GM23338 (cell line): ENCODE measurements at regions not wholly inside any gene's neighbourhood (a gene's known extent, or its start where the extent isn't known, plus 50 kb on each side); places are given as distances from the start of the nearest gene placed in this dataset.

Experiments used
- CREB1 ChIP-seq: fragments of 250-450 bp; sonication (Bioruptor Pico); IDR thresholded peaks from 2 replicates; pipeline ENCODE4 v1.5.0; 2020; ENCODE audit warnings: low read depth, mild to moderate bottlenecking, moderate library complexity
- EZH2 ChIP-seq: fragments of 200-600 bp; sonication (generic); IDR thresholded peaks from one replicate; pipeline ENCODE4 v1.8.0; 2017; ENCODE audit warnings: antibody characterized with exemption, mild to moderate bottlenecking, low read depth; ENCODE audit not compliant: unreplicated experiment
- EZH2phosphoT487 ChIP-seq: fragments of 200-600 bp; sonication (generic); IDR thresholded peaks from one replicate; pipeline ENCODE4 v1.8.1; 2018; ENCODE audit warnings: antibody characterized with exemption; ENCODE audit not compliant: unreplicated experiment
- JUNB ChIP-seq: IDR thresholded peaks from one replicate; pipeline ENCODE4 v1.6.1; 2016; ENCODE audit warnings: antibody characterized with exemption; ENCODE audit not compliant: unreplicated experiment
- NANOG ChIP-seq: IDR thresholded peaks from 2 replicates; pipeline ENCODE4 v1.6.1; 2016; ENCODE audit warnings: antibody characterized with exemption, borderline replicate concordance
- POLR2AphosphoS5 ChIP-seq: IDR thresholded peaks from 2 replicates; pipeline ENCODE4 v1.6.1; 2016; ENCODE audit warnings: antibody characterized with exemption, low read depth
- ZNF114 ChIP-seq: fragments of 250-450 bp; sonication (Bioruptor Pico); IDR thresholded peaks from 2 replicates; pipeline ENCODE4 v1.5.0; 2020; ENCODE audit warnings: mild to moderate bottlenecking, moderate library complexity
- TF ChIP-seq, protein P1 (sequence below), 2 experiments: fragments of 200-600 bp in 1 of 2; sonication (generic) in 1 of 2; conservative IDR thresholded peaks; 2 replicates each; pipeline versions ENCODE4 v1.5.1 to v1.6.1; 2016 to 2017; ENCODE audit warnings: antibody characterized with exemption in 2 of 2, low read depth in 2 of 2, mild to moderate bottlenecking in 2 of 2, moderate library complexity in 1 of 2
- TF ChIP-seq, protein P2 (sequence below): IDR thresholded peaks from one replicate; pipeline ENCODE4 v1.6.1; 2018; ENCODE audit warnings: antibody characterized with exemption; ENCODE audit not compliant: unreplicated experiment
- TF ChIP-seq, protein P3 (sequence below): IDR thresholded peaks from 2 replicates; pipeline ENCODE4 v1.6.1; 2016; ENCODE audit warnings: antibody characterized with exemption

DNA sequence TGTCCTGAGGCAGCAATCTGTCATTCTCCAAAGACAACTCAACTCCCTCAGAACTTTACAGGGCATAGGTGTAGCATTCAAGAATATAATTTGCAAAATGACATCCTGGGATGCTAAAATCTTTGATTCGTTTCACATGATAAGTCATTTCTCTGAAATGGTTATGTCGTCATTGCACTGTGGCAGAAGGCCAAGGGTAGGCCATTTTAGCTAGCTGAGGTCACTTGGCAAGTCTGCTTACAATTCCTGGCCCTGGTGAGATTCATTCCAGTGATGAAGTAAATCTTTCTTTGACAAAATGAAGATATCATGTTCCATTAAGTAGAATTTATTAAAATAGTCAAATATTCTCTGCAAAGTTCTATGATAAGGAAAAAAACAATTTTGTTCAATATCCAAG lies 1410.3 kb upstream of the LRRTM1 start:
- TF ChIP-seq, protein P1, sequence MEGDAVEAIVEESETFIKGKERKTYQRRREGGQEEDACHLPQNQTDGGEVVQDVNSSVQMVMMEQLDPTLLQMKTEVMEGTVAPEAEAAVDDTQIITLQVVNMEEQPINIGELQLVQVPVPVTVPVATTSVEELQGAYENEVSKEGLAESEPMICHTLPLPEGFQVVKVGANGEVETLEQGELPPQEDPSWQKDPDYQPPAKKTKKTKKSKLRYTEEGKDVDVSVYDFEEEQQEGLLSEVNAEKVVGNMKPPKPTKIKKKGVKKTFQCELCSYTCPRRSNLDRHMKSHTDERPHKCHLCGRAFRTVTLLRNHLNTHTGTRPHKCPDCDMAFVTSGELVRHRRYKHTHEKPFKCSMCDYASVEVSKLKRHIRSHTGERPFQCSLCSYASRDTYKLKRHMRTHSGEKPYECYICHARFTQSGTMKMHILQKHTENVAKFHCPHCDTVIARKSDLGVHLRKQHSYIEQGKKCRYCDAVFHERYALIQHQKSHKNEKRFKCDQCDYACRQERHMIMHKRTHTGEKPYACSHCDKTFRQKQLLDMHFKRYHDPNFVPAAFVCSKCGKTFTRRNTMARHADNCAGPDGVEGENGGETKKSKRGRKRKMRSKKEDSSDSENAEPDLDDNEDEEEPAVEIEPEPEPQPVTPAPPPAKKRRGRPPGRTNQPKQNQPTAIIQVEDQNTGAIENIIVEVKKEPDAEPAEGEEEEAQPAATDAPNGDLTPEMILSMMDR (conservative IDR thresholded peaks at IDR 0.05; ENCODE audit: low read depth in 2 of 2) = no peak
- TF ChIP-seq EZH2phosphoT487 (no peak), EZH2 (no peak), JUNB (no peak), CREB1 (CRISPR knock-in tag) (no peak), NANOG (no peak), POLR2AphosphoS5 (no peak), ZNF114 (CRISPR knock-in tag) (no peak)
- TF ChIP-seq, protein P2, sequence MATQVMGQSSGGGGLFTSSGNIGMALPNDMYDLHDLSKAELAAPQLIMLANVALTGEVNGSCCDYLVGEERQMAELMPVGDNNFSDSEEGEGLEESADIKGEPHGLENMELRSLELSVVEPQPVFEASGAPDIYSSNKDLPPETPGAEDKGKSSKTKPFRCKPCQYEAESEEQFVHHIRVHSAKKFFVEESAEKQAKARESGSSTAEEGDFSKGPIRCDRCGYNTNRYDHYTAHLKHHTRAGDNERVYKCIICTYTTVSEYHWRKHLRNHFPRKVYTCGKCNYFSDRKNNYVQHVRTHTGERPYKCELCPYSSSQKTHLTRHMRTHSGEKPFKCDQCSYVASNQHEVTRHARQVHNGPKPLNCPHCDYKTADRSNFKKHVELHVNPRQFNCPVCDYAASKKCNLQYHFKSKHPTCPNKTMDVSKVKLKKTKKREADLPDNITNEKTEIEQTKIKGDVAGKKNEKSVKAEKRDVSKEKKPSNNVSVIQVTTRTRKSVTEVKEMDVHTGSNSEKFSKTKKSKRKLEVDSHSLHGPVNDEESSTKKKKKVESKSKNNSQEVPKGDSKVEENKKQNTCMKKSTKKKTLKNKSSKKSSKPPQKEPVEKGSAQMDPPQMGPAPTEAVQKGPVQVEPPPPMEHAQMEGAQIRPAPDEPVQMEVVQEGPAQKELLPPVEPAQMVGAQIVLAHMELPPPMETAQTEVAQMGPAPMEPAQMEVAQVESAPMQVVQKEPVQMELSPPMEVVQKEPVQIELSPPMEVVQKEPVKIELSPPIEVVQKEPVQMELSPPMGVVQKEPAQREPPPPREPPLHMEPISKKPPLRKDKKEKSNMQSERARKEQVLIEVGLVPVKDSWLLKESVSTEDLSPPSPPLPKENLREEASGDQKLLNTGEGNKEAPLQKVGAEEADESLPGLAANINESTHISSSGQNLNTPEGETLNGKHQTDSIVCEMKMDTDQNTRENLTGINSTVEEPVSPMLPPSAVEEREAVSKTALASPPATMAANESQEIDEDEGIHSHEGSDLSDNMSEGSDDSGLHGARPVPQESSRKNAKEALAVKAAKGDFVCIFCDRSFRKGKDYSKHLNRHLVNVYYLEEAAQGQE = no peak
- TF ChIP-seq, protein P3, sequence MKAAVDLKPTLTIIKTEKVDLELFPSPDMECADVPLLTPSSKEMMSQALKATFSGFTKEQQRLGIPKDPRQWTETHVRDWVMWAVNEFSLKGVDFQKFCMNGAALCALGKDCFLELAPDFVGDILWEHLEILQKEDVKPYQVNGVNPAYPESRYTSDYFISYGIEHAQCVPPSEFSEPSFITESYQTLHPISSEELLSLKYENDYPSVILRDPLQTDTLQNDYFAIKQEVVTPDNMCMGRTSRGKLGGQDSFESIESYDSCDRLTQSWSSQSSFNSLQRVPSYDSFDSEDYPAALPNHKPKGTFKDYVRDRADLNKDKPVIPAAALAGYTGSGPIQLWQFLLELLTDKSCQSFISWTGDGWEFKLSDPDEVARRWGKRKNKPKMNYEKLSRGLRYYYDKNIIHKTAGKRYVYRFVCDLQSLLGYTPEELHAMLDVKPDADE = no peak
